ENCODE measurements at regions not wholly inside any gene's neighbourhood (a gene's known extent, or its start where the extent isn't known, plus 50 kb on each side); places are given as distances from the start of the nearest gene placed in this dataset.

GRCh38 chr6:140049251-140049650 lies 674.8 kb upstream of the CITED2 start:
- TF ChIP-seq EZH2phosphoT487 (IDR thresholded peaks at IDR 0.05; ENCODE audit: low read depth, severe bottlenecking, unreplicated experiment) (no peak), CTCF (IDR thresholded peaks at IDR 0.05; ENCODE audit: poor library complexity) (no peak)

Measured in hepatocyte (in vitro differentiated cells).